GM12878 (cell line): ENCODE measurements at regions not wholly inside any gene's neighbourhood (a gene's known extent, or its start where the extent isn't known, plus 50 kb on each side); places are given as distances from the start of the nearest gene placed in this dataset.

Experiments used
- ATAC-seq: fragments of 200-7000 bp; cut with Tn5 transposase; 3 replicates; pipeline ENCODE4 v1.9.1; 2020; ENCODE audit warnings: mild to moderate bottlenecking, moderate library complexity
- BruUV-seq: library from RNA; stranded (reverse); fragments of 400-500 nt; replicated peaks from 2 replicates; lab custom pipeline; 2021; lab: Mats Ljungman, UMichigan
- CTCF ChIA-PET: fragments of 300-600 bp; sonication (Branson Sonifier 250); formaldehyde crosslinking; extraction: SDS; loops from one replicate; lab custom pipeline; 2021; ENCODE audit warnings: inconsistent platforms; lab: Yijun Ruan, JAX
- POLR2A ChIA-PET: fragments of 350-600 bp; formaldehyde crosslinking; extraction: SDS; loops from one replicate; lab custom pipeline; 2021; ENCODE audit warnings: inconsistent platforms; lab: Charles Lee
- RAD21 ChIA-PET: fragments of 300-600 bp; sonication (Branson Sonifier 250); formaldehyde crosslinking; loops from one replicate; lab custom pipeline; 2023; ENCODE audit warnings: antibody characterized with exemption; ENCODE audit not compliant: unreplicated experiment; lab: Charles Lee
- SMC1A ChIA-PET: fragments of 300-600 bp; sonication (Branson Sonifier 250); formaldehyde crosslinking; loops from one replicate; lab custom pipeline; 2023; ENCODE audit not compliant: unreplicated experiment, uncharacterized antibody; lab: Charles Lee
- DNase-seq: peaks from one replicate; pipeline ENCODE4 v3.0.0-alpha.2; 2011; ENCODE audit warnings: low read depth, low spot score
- FAIRE-seq: peaks from 3 replicates; lab custom pipeline; 2011; peaks lifted over from hg19 to GRCh38; lab: Jason Lieb, UNC
- H2AFZ ChIP-seq: 2 replicates; pipeline ENCODE4 v1.6.0; 2011; ENCODE audit warnings: low read depth, low read length, control low read depth; ENCODE audit not compliant: control insufficient read depth
- H3K27ac ChIP-seq: 2 replicates; pipeline ENCODE4 v1.5.1; 2011; ENCODE audit warnings: control low read depth; ENCODE audit not compliant: control insufficient read depth, insufficient read depth
- H3K27me3 ChIP-seq, 2 experiments: replicated peaks in 1 of 2; 2 replicates each; pipeline versions ENCODE4 v1.6.0 to v1.6.1; 2011; ENCODE audit warnings: low read length in 1 of 2; ENCODE audit not compliant: control insufficient read depth in 2 of 2, insufficient read depth in 2 of 2
- H3K36me3 ChIP-seq, 2 experiments: 2 replicates each; pipeline ENCODE4 v1.5.1; 2011; ENCODE audit warnings: low read length in 1 of 2; ENCODE audit not compliant: control insufficient read depth in 2 of 2, insufficient read depth in 2 of 2
- H3K4me1 ChIP-seq: 2 replicates; pipeline ENCODE4 v1.6.1; 2011; ENCODE audit warnings: mild to moderate bottlenecking, low read length, moderate library complexity, mixed read lengths; ENCODE audit not compliant: control insufficient read depth, insufficient read depth
- H3K4me2 ChIP-seq: 2 replicates; pipeline ENCODE4 v1.6.0; 2011; ENCODE audit warnings: control low read depth; ENCODE audit not compliant: control insufficient read depth, insufficient read depth
- H3K4me3 ChIP-seq: fragments of 200-600 bp; sonication (generic); 2 replicates; pipeline ENCODE4 v1.5.1; 2016
- H3K79me2 ChIP-seq: 2 replicates; pipeline ENCODE4 v1.6.0; 2011; ENCODE audit warnings: low read length; ENCODE audit not compliant: control insufficient read depth, insufficient read depth
- H3K9ac ChIP-seq: 2 replicates; pipeline ENCODE4 v1.8.0; 2011; ENCODE audit warnings: low read length, control low read depth, mixed read lengths; ENCODE audit not compliant: control insufficient read depth, insufficient read depth
- H3K9me3 ChIP-seq: replicated peaks from 3 replicates; pipeline ENCODE4 v1.5.1; 2011; ENCODE audit warnings: mild to moderate bottlenecking, low read length; ENCODE audit not compliant: control insufficient read depth, insufficient read depth
- H4K20me1 ChIP-seq: 2 replicates; pipeline ENCODE4 v1.6.0; 2011; ENCODE audit not compliant: control insufficient read depth, insufficient read depth
- BHLHE40 ChIP-seq, 2 experiments: fragments of 450-650 bp in 1 of 2; IDR thresholded peaks; 2 replicates each; pipeline ENCODE4 v1.6.1; 2011 to 2017; ENCODE audit warnings: low read depth in 2 of 2, borderline replicate concordance in 1 of 2, improper control_type of control experiment in 1 of 2, low read length in 1 of 2, mild to moderate bottlenecking in 1 of 2
- CHD1 ChIP-seq: IDR thresholded peaks from 2 replicates; pipeline ENCODE4 v1.6.1; 2012; ENCODE audit warnings: low read depth, low read length, improper control_type of control experiment
- EP300 ChIP-seq, 2 experiments: fragments of 150-350 bp in 1 of 2; IDR thresholded peaks; 2 replicates each; pipeline ENCODE4 v1.6.1; 2011 to 2012; ENCODE audit warnings: low read depth in 2 of 2, low read length in 2 of 2, borderline replicate concordance in 1 of 2, improper control_type of control experiment in 1 of 2, inconsistent platforms in 1 of 2; ENCODE audit not compliant: control insufficient read depth in 1 of 2
- FOXK2 ChIP-seq: fragments of 450-650 bp; IDR thresholded peaks from 2 replicates; pipeline ENCODE4 v1.6.1; 2017; ENCODE audit warnings: mild to moderate bottlenecking, moderate library complexity
- GABPA ChIP-seq: IDR thresholded peaks from 2 replicates; pipeline ENCODE4 v1.6.1; 2014; ENCODE audit warnings: antibody characterized with exemption, low read depth, mild to moderate bottlenecking, inconsistent platforms
- HSF1 ChIP-seq: fragments of 150-350 bp; IDR thresholded peaks from 2 replicates; pipeline ENCODE4 v1.6.1; 2014; ENCODE audit warnings: mild to moderate bottlenecking, low read depth, low read length
- JUND ChIP-seq: IDR thresholded peaks from 2 replicates; pipeline ENCODE4 v1.6.1; 2012; ENCODE audit warnings: low read depth, mild to moderate bottlenecking, low read length, improper control_type of control experiment, moderate library complexity
- MTA3 ChIP-seq: IDR thresholded peaks from 2 replicates; pipeline ENCODE4 v1.6.1; 2012; ENCODE audit warnings: low read length, inconsistent platforms, borderline replicate concordance
- NFXL1 ChIP-seq: fragments of 450-650 bp; IDR thresholded peaks from 2 replicates; pipeline ENCODE4 v1.6.1; 2017; ENCODE audit warnings: antibody characterized with exemption, mild to moderate bottlenecking, borderline replicate concordance
- SREBF1 ChIP-seq: IDR thresholded peaks from 2 replicates; pipeline ENCODE4 v1.6.1; 2012; ENCODE audit warnings: mild to moderate bottlenecking, low read length
- TCF12 ChIP-seq: IDR thresholded peaks from 2 replicates; pipeline ENCODE4 v1.6.1; 2011; ENCODE audit warnings: low read depth, mild to moderate bottlenecking, low read length
- WRNIP1 ChIP-seq: IDR thresholded peaks from 2 replicates; pipeline ENCODE4 v1.6.1; 2011; ENCODE audit warnings: low read depth, low read length, improper control_type of control experiment, borderline replicate concordance
- ZNF217 ChIP-seq: fragments of 450-650 bp; IDR thresholded peaks from 2 replicates; pipeline ENCODE4 v1.6.1; 2017; ENCODE audit warnings: antibody characterized with exemption, mild to moderate bottlenecking
- WGBS: methylation state at CpG from one replicate; pipeline ENCODE4 v1.1.6; 2016; ENCODE audit warnings: low lambda C conversion rate; ENCODE audit not compliant: insufficient replicate concordance, insufficient coverage; ENCODE audit errors: missing lambda C conversion rate; 5-methylcytosine and 5-hydroxymethylcytosine counted together
- in situ Hi-C: fragments of 300-500 bp; cut with MboI; formaldehyde crosslinking; loops from 9 replicates; pipeline ENCODE4 v1.14.3; 2018; ENCODE audit warnings: mixed read lengths
- intact Hi-C: fragments of 100-400 bp; cut with micrococcal nuclease; formaldehyde crosslinking; loops from one replicate; pipeline ENCODE4 v1.14.2; 2022; ENCODE audit not compliant: unreplicated experiment
- TF ChIP-seq, protein P1 (sequence below): IDR thresholded peaks from 2 replicates; pipeline ENCODE4 v1.6.1; 2012; ENCODE audit warnings: low read depth, low read length, improper control_type of control experiment

DNA sequence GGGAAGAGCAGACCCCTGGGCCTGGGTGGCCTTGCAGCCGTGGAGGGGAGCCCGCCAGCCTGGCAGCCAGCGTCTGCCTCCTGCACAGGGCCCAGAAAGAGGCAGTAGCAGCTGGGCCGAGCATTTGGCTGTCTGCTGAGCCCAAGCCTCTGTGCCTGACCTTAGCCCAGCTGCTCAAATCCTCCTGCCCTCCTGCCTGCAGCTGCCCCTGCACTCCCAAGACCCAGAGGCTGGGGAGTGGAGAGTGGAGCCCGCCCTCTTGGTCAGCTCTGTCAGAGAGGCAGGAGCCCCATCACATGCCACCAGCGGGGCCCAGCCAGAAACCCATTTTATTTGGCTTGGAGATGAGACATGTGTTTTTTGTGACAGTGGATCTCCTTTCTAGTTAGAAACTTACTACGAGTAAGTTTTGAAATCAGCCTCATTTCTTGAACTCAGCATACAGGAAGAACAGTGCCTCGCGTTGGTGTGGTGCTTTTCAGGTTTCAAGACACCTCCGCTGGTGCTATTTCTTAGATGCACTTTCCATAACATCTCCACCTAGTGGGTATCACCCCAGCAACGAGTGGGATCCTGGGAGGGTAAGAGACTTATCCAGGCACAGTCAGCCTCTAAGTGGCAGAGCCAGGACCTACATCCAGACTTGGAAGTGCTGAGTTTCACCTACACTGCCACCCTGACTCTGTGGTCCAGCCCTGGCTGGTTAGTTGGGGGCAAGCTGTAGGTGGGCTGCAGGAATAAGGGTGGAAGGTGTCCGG lies 477.1 kb downstream of the RPS24 start:
- RAD21 ChIA-PET: no interaction called here
- Histone ChIP-seq H3K27ac (no peak overlapping the region), H3K9ac (no peak overlapping the region), H3K36me3 (no peaks in the 10 kb centered on the region), H3K9me3 (no peaks in the 10 kb centered on the region), H3K4me1 (no peaks in the 10 kb centered on the region), H3K79me2 (no peaks in the 10 kb centered on the region)
- SMC1A ChIA-PET: no interaction called here
- no TSS peak for BruUV-seq
- no peak for ATAC-seq
- 14% methylated on average over 12 of the region's 12 CpGs for WGBS
- CTCF ChIA-PET: interaction anchor here (0.6 kb wide), 1 partner anchor 717 kb away, joined by 4 read pairs; no protein-coding TSS in a partner anchor
- in situ Hi-C loops: no loop called here
- TF ChIP-seq CHD1 (no peak), JUND (no peak), EP300 (IDR thresholded peaks at IDR 0.05; ENCODE audit: borderline replicate concordance in 1 of 2, control insufficient read depth in 1 of 2, low read depth in 2 of 2, low read length in 2 of 2) (no peak), NFXL1 (no peak), BHLHE40 (IDR thresholded peaks at IDR 0.05; ENCODE audit: borderline replicate concordance in 1 of 2, low read depth in 2 of 2, low read length in 1 of 2) (no peak), MTA3 (no peak), WRNIP1 (no peak), HSF1 (no peak), GABPA (no peak), FOXK2 (no peak), ZNF217 (no peak), SREBF1 (no peak), TCF12 (no peak)
- TF ChIP-seq, protein P1, sequence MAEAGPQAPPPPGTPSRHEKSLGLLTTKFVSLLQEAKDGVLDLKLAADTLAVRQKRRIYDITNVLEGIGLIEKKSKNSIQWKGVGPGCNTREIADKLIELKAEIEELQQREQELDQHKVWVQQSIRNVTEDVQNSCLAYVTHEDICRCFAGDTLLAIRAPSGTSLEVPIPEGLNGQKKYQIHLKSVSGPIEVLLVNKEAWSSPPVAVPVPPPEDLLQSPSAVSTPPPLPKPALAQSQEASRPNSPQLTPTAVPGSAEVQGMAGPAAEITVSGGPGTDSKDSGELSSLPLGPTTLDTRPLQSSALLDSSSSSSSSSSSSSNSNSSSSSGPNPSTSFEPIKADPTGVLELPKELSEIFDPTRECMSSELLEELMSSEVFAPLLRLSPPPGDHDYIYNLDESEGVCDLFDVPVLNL: no peak
- TF ChIP-seq, all 136 proteins: peak for 0
- Histone ChIP-seq H4K20me1 (no peaks in the 10 kb centered on the region), H3K4me3 (no peak overlapping the region), H3K27me3 (peaks cover 2 to 6% of the 10 kb centered on the region in 2 experiments; a peak in 3 of 4 replicates), H2AFZ (no peak overlapping the region), H3K4me2 (no peak overlapping the region)
- DNase-seq (no peak), FAIRE-seq (no peak)
- POLR2A ChIA-PET: no interaction called here
- intact Hi-C loops: no loop called here
